Left ventricle myocardium inferior (tissue), 1 donor: ENCODE measurements at regions not wholly inside any gene's neighbourhood (a gene's known extent, or its start where the extent isn't known, plus 50 kb on each side); places are given as distances from the start of the nearest gene placed in this dataset.

Experiments used
- DNase-seq: peaks from one replicate; pipeline ENCODE4 v3.0.0-alpha.2; 2020
- H3K27ac ChIP-seq: fragments of 200-600 bp; replicated peaks from 2 replicates; pipeline ENCODE4 v1.8.0; 2021
- H3K27me3 ChIP-seq: fragments of 200-600 bp; 2 replicates; pipeline ENCODE4 v1.8.0; 2021; ENCODE audit warnings: low read depth
- H3K36me3 ChIP-seq: fragments of 200-600 bp; 2 replicates; pipeline ENCODE4 v1.8.0; 2021
- H3K4me1 ChIP-seq: fragments of 200-600 bp; 2 replicates; pipeline ENCODE4 v1.8.0; 2021
- H3K4me3 ChIP-seq: fragments of 200-600 bp; 2 replicates; pipeline ENCODE4 v1.8.0; 2021; ENCODE audit warnings: mild to moderate bottlenecking, moderate library complexity
- H3K9me3 ChIP-seq: fragments of 200-600 bp; replicated peaks from 2 replicates; pipeline ENCODE4 v1.8.0; 2021
- intact Hi-C: fragments of 100-400 bp; cut with micrococcal nuclease; formaldehyde crosslinking; loops from one replicate; pipeline ENCODE4 v1.11.0; 2022
- TF ChIP-seq, protein P1 (sequence below): fragments of 200-600 bp; IDR thresholded peaks from 2 replicates; pipeline ENCODE4 v1.8.0; 2021; ENCODE audit warnings: antibody characterized with exemption, mild to moderate bottlenecking, borderline replicate concordance
- donor health status: DM: no; HTN: yes; CAD: no; lungs with severe emphysema.

DNA sequence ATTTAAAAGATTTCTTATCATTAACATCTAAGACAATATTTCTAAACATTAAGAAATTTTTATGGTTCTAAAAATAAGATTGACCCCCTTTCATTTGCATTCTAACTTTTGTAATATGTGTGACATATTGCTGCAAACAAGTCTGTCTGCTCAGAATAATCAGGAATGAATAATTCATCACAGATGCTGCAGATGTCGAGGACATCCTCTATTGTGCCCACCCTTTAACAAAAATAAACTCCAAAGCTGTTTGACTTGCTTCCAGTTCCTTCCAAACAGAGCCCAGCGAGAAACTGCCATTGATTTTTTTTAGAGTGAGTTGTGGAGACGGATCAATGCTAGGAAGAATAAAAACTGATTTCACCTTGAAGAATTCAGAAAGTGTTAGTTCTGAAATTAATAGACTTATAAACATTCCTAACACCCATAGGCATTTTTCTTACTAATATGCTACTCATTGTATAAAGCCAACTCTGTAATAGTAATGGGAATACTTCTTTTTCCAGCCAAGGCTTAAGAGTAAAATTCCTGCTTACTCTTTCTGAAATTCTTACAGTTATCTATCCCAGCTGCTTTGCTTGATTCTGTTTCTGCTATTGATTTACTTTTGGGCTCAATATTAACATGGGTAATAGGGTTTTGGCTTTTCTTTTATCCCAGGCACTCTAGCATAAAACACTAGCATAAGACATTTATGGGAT is 244.8 kb upstream of the FAM83B start:
- Histone ChIP-seq H3K27ac (no peak overlapping the region), H3K4me1 (no peaks in the 10 kb centered on the region), H3K36me3 (no peaks in the 10 kb centered on the region), H3K27me3 (no peaks in the 10 kb centered on the region), H3K4me3 (no peak overlapping the region), H3K9me3 (no peaks in the 10 kb centered on the region)
- TF ChIP-seq, protein P1, sequence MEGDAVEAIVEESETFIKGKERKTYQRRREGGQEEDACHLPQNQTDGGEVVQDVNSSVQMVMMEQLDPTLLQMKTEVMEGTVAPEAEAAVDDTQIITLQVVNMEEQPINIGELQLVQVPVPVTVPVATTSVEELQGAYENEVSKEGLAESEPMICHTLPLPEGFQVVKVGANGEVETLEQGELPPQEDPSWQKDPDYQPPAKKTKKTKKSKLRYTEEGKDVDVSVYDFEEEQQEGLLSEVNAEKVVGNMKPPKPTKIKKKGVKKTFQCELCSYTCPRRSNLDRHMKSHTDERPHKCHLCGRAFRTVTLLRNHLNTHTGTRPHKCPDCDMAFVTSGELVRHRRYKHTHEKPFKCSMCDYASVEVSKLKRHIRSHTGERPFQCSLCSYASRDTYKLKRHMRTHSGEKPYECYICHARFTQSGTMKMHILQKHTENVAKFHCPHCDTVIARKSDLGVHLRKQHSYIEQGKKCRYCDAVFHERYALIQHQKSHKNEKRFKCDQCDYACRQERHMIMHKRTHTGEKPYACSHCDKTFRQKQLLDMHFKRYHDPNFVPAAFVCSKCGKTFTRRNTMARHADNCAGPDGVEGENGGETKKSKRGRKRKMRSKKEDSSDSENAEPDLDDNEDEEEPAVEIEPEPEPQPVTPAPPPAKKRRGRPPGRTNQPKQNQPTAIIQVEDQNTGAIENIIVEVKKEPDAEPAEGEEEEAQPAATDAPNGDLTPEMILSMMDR: no peak
- intact Hi-C loops: no loop called here
- no peak for DNase-seq

DNA sequence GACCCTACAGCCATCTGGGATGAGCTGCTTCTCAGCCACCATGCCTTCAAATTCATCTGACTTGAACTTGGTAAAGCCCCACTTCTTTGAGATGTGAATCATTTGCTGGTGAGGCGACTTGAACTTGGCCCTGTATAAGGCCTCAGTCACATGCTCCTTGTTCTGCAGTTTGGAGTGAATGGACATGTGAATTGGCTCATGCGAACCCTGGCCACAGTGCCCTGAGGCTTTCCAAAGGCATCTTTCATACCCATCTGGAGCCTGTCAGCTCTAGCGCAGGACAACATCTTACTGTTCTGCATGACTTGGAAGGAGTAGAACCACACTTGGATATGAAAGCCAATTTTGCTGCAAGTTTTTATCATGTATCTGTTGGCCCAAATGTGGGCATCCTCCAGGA is 244.0 kb upstream of the FAM83B start:
- H3K9me3 ChIP-seq: no peaks in the 10 kb centered on the region
- no peak for DNase-seq
- no peaks in the 10 kb centered on the region for H3K27me3 ChIP-seq
- H3K36me3 ChIP-seq: no peaks in the 10 kb centered on the region
- no peak overlapping the region for H3K27ac ChIP-seq
- intact Hi-C loops: no loop called here
- H3K4me1 ChIP-seq: no peaks in the 10 kb centered on the region
- TF ChIP-seq, protein P1: no peak
- H3K4me3 ChIP-seq: no peak overlapping the region

DNA sequence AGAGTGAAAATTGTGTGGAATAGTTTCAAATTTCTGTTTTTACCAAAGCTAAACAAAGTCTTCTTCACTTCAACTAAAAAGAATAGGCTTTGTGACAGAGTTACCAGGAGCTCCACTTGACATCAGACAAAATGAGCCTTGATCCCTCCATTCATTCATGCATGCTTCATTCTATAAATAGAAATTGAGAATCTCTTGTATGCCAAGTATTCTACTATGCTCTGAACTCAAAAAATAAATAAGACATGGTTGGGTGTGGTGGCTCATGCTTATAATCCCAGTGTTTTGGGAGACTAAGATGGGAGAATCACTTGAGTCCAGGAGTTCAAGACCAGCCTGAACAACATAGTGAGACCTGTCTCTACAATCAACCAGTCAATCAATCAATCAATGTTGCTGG is 236.6 kb upstream of the FAM83B start:
- Histone ChIP-seq H3K27ac (no peak overlapping the region), H3K4me1 (no peaks in the 10 kb centered on the region), H3K36me3 (no peaks in the 10 kb centered on the region), H3K9me3 (no peaks in the 10 kb centered on the region), H3K4me3 (no peak overlapping the region), H3K27me3 (no peaks in the 10 kb centered on the region)
- intact Hi-C loops: no loop called here
- DNase-seq: no peak
- TF ChIP-seq, protein P1: no peak

DNA sequence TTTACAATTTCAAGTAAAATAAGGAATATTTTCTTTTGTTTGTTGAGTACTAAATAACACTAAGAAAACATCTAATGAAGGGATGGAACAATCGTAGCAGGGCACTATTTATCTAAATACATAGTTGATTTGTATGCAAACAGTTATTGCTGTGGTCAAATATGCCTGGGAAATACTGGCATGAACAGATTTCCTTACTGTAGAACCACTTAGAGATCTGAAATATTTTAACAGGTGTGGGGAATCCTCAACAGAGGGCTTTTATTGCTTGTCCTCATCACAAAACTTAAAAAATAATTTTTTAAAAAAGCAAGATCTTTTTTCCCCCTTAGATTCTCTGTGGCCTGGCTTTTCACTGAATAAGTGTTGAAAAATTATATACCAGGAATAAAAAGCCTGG is 233.0 kb upstream of the FAM83B start:
- peaks cover under 1% of the 10 kb centered on the region for H3K4me1 ChIP-seq
- no peak for DNase-seq
- no peak overlapping the region for H3K27ac ChIP-seq
- intact Hi-C loops: no loop called here
- no peaks in the 10 kb centered on the region for H3K9me3 ChIP-seq
- no peaks in the 10 kb centered on the region for H3K27me3 ChIP-seq
- H3K4me3 ChIP-seq: no peak overlapping the region
- TF ChIP-seq, protein P1: no peak
- no peaks in the 10 kb centered on the region for H3K36me3 ChIP-seq

DNA sequence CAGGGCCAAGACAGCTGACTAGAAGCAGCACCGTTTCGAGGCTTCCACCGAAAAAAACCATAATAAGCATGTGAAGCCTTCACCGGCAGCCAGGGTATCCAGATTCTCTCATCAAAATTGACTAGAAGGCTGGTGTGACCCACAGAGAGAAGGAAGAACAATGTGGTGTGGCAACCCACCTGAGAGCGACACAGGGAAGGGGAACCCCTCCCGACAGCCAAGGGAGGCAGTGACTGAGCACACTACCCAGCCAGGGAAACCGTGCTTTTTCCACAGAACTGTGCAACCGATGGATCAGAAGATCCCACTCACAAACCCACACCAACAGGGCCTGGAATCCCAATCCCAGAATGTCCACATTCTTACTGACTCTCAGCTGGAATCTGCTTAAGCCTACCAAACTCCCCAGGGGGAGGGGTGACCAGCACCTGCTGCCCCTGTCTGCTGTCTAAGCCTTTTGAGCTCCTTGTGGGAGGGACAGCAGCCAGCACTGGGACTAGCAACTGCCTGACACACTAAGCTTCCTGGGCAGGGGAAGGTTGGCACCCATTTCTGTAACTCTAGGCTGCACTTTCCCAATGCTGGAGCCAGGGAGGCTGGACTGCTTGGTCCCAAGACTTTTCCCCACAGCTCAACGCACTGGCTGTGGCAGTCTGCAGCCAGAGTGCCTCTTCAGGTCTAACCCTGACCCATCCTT is 231.9 kb upstream of the FAM83B start:
- Histone ChIP-seq H3K4me1 (peaks cover 5% of the 10 kb centered on the region), H3K27ac (no peak overlapping the region), H3K27me3 (no peaks in the 10 kb centered on the region), H3K36me3 (no peaks in the 10 kb centered on the region), H3K4me3 (no peak overlapping the region), H3K9me3 (no peaks in the 10 kb centered on the region)
- TF ChIP-seq, protein P1: no peak
- intact Hi-C loops: no loop called here
- DNase-seq: no peak
